Psoas muscle (tissue), 7 donors: ENCODE measurements at regions not wholly inside any gene's neighbourhood (a gene's known extent, or its start where the extent isn't known, plus 50 kb on each side); places are given as distances from the start of the nearest gene placed in this dataset.

ENCODE experiments used
- ATAC-seq, 4 donors: fragments of 200-7000 bp; cut with Tn5 transposase; one replicate each; pipeline ENCODE4 v1.9.1; 2020; ENCODE audit warnings: moderate library complexity in 3 of 4, mild to moderate bottlenecking in 2 of 4
- DNase-seq, 2 donors: peaks; one replicate each; pipeline ENCODE4 v3.0.0-alpha.2; 2020
- H3K27ac ChIP-seq: fragments of 200-600 bp; one replicate; pipeline ENCODE4 v1.8.0; 2022
- H3K27me3 ChIP-seq, 3 donors: fragments of 200-600 bp in 1 of 3; one replicate each; pipeline versions ENCODE4 v1.6.1 to v1.8.0; 2013 to 2022; ENCODE audit warnings: low read length in 2 of 3, mild to moderate bottlenecking in 2 of 3, moderate library complexity in 1 of 3; ENCODE audit not compliant: insufficient read depth in 3 of 3
- H3K36me3 ChIP-seq, 2 donors: fragments of 200-600 bp in 1 of 2; one replicate each; pipeline versions ENCODE4 v1.6.1 to v1.8.0; 2013 to 2022; ENCODE audit warnings: low read depth in 1 of 2, mild to moderate bottlenecking in 1 of 2, moderate library complexity in 1 of 2; ENCODE audit not compliant: insufficient read depth in 1 of 2
- H3K4me1 ChIP-seq: fragments of 200-600 bp; one replicate; pipeline ENCODE4 v1.8.0; 2022
- H3K4me3 ChIP-seq: fragments of 200-600 bp; one replicate; pipeline ENCODE4 v1.8.0; 2022; ENCODE audit warnings: mild to moderate bottlenecking
- H3K9me3 ChIP-seq: fragments of 200-600 bp; one replicate; pipeline ENCODE4 v1.8.0; 2022
- CTCF ChIP-seq: fragments of 200-600 bp; IDR thresholded peaks from one replicate; pipeline ENCODE4 v1.8.0; 2022; ENCODE audit warnings: antibody characterized with exemption
- whole genome bisulfite sequencing, 3 donors: extraction: QIAGEN DNeasy Blood & Tissue Kit; methylation state at CpG; one replicate each; pipeline versions ENCODE4 v1.1.6 to v1.1.7; 2013; 5-methylcytosine and 5-hydroxymethylcytosine counted together
- intact Hi-C, 2 donors: fragments of 100-400 bp; cut with DNase I; formaldehyde crosslinking; loops; one replicate each; pipeline versions ENCODE4 v1.11.0 to v1.14.2; 2022
- donor health status: healthy with polysubstance abuse.
- donor health status: DM: no; HTN: no; CAD: no; lungs with moderate emphysema.
- donor health status: Bipolar disorder and iron deficiency.
- donor health status: healthy.
- donor health status: DM: yes; HTN: yes; CAD: no.
- donor health status: DM: no; HTN: no; CAD: no.
- donor health status: DM: yes; HTN: yes; CAD: no.

- WGBS, 3 donors = 30 to 40% (median 37%) methylated on average over 6 of the region's 6 CpGs
- intact Hi-C loops = no loop called here
- ATAC-seq = peak in 3 of 4 donors; percentile 56 to 70 (median 64)
- H3K9me3 ChIP-seq = no peaks in the 10 kb centered on the region
- no peak overlapping the region for H3K4me3 ChIP-seq
- H3K4me1 ChIP-seq = no peaks in the 10 kb centered on the region
- no peak for TF ChIP-seq CTCF
- no peaks in the 10 kb centered on the region for H3K36me3 ChIP-seq
- no peak overlapping the region for H3K27ac ChIP-seq
- H3K27me3 ChIP-seq = peaks cover 0 to 2% (median 0%) of the 10 kb centered on the region in 3 donors
- DNase-seq = peak in 1 of 2 donors; percentile 42
Measured at GRCh38 chr11:134951305-134951700, 539.3 kb upstream of the B3GAT1 start.

GRCh38 chr11:134950692-134951304, 538.8 kb upstream of the B3GAT1 start:
- 30 to 40% (median 35%) methylated on average over 8 of the region's 8 CpGs for WGBS, 3 donors
- intact Hi-C loops = no loop called here
- H3K27me3 ChIP-seq = peaks cover 0 to 2% (median 0%) of the 10 kb centered on the region in 3 donors
- no peak overlapping the region for H3K4me3 ChIP-seq
- H3K4me1 ChIP-seq = no peaks in the 10 kb centered on the region
- peak; percentile 66 to 81 (median 70) for ATAC-seq
- no peaks in the 10 kb centered on the region for H3K36me3 ChIP-seq
- no peak overlapping the region for H3K27ac ChIP-seq
- no peak for DNase-seq
- no peak for TF ChIP-seq CTCF
- H3K9me3 ChIP-seq = no peaks in the 10 kb centered on the region

DNA sequence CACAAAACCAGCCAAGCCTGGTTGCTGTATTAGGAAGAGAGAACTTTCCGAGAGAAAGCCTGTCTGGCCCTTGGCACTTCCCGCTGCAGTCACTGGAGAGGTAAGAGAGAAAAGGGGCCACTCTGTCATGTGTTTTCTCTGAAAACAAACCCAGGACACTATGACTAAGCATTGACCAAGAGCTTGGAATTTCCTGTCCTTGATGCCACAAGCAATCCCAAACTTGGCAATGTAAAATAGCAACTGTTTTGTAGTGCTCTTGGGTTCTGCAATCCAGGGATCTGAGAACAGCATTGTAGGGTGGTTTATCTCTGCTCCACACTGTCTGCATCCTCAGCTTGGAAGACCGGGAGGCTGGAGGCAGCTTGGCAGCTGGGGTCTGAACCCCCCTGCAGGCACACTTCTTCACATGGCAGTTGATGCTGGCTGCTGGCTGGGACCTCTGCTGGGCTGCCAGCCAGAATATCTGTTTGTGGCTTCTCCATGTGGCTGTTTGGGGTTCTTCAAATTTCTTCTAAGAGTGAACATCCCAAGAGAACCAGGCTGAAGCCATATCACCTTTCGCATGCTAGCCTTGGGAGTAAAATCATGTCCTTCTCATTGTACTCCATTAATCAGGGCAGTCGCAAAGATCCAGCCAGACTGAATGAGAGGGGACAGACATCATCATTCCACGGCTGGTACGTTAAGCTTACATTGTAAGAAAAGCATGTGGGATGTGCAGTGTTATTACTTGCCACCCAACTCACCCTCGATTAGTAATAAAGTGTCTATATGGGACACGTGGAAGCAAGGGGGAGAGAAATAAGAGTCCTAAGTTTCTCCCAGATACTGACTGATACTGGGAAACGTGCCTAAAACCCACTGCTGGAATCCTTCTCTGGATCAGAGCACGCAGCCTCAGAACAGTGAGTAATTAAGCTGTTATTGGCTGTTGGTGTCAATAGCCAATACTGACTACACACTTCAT, 537.4 kb upstream of the B3GAT1 start:
- no peaks in the 10 kb centered on the region for H3K9me3 ChIP-seq
- peaks cover 0 to 2% (median 0%) of the 10 kb centered on the region in 3 donors for H3K27me3 ChIP-seq
- intact Hi-C loops = no loop called here
- peak overlapping the region; percentile 50 for H3K27ac ChIP-seq
- ATAC-seq (peak; percentile 71 to 83 (median 78)), DNase-seq (peak; percentile 60 to 62)
- no peaks in the 10 kb centered on the region for H3K36me3 ChIP-seq
- WGBS, 3 donors = 19 to 31% (median 21%) methylated on average over 11 of the region's 11 CpGs
- TF ChIP-seq CTCF = no peak
- H3K4me1 ChIP-seq = no peaks in the 10 kb centered on the region
- no peak overlapping the region for H3K4me3 ChIP-seq

DNA sequence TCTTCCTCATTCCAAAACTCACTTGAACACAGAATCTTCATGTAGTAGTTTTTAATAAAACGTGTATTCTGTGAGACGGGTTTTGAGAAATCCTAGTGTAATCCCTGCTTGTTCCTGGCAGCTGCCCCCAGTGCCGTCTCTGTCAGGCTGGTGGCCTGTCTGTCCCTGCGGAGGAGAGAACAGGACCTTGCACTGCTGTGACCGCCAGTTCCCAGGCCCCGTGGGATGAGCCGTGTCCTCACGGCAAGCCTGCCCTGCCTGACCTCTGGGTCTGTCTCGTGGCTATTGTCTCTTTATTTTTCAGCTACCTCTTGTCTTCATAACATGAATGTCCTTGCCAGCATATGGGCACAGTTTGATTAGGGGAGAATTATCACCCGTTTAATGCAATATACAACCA, 535.5 kb upstream of the B3GAT1 start:
- no peak for TF ChIP-seq CTCF
- ATAC-seq (no peak), DNase-seq (no peak)
- H3K27me3 ChIP-seq = peaks cover 0 to 2% (median 0%) of the 10 kb centered on the region in 3 donors
- 49 to 64% (median 52%) methylated on average over 10 of the region's 10 CpGs for WGBS, 3 donors
- H3K9me3 ChIP-seq = no peaks in the 10 kb centered on the region
- intact Hi-C loops = no loop called here
- no peaks in the 10 kb centered on the region for H3K36me3 ChIP-seq
- no peaks in the 10 kb centered on the region for H3K4me1 ChIP-seq
- H3K4me3 ChIP-seq = no peak overlapping the region
- H3K27ac ChIP-seq = no peak overlapping the region
